Stomach (tissue), 8 donors: ENCODE measurements at regions not wholly inside any gene's neighbourhood (a gene's known extent, or its start where the extent isn't known, plus 50 kb on each side); places are given as distances from the start of the nearest gene placed in this dataset.

Experiments used
- DNase-seq, 2 donors: peaks; one replicate each; pipeline versions ENCODE4 v3.0.0 to v3.0.0-alpha.2; 2013 to 2019
- H3K27ac ChIP-seq, 5 donors: fragments of 200-600 bp in 4 of 5; sonication (generic) in 4 of 5; one replicate each; pipeline ENCODE4 v1.5.1; 2013 to 2019; ENCODE audit warnings: mild to moderate bottlenecking in 1 of 5, moderate library complexity in 1 of 5
- H3K27me3 ChIP-seq, 3 donors: fragments of 200-600 bp; sonication (generic); one replicate each; pipeline ENCODE4 v1.5.1; 2017 to 2019; ENCODE audit warnings: mixed run types in 1 of 3
- H3K36me3 ChIP-seq, 4 donors: fragments of 200-600 bp; sonication (generic); 1 replicate in 3 of 4; 2 replicates in 1 of 4; pipeline ENCODE4 v1.5.1; 2016 to 2019
- H3K4me1 ChIP-seq, 4 donors: fragments of 200-600 bp; sonication (generic); one replicate each; pipeline ENCODE4 v1.5.1; 2016 to 2019
- H3K4me3 ChIP-seq, 4 donors: fragments of 200-600 bp; sonication (generic) in 3 of 4; one replicate each; pipeline ENCODE4 v1.5.1; 2016 to 2019; ENCODE audit warnings: mild to moderate bottlenecking in 1 of 4
- H3K9me3 ChIP-seq, 4 donors: fragments of 200-600 bp; sonication (generic); one replicate each; pipeline ENCODE4 v1.5.1; 2016 to 2019
- EP300 ChIP-seq: sonication (generic); formaldehyde crosslinking; IDR thresholded peaks from one replicate; pipeline ENCODE4 v1.6.1; 2017; ENCODE audit warnings: antibody characterized with exemption
- POLR2A ChIP-seq, 4 donors: fragments of 450-650 bp; IDR thresholded peaks; one replicate each; pipeline ENCODE4 v1.6.1; 2016; ENCODE audit warnings: antibody characterized with exemption in 4 of 4, control low read depth in 2 of 4, mild to moderate bottlenecking in 1 of 4, moderate library complexity in 1 of 4
- POLR2AphosphoS5 ChIP-seq, 3 donors: sonication (generic); formaldehyde crosslinking; IDR thresholded peaks; one replicate each; pipeline ENCODE4 v1.6.1; 2016; ENCODE audit warnings: antibody characterized with exemption in 3 of 3
- whole genome bisulfite sequencing, 5 donors: extraction: QIAGEN DNeasy Blood & Tissue Kit in 3 of 5; methylation state at CpG; one replicate each; pipeline versions ENCODE4 v1.1.5 to v1.1.7; 2013 to 2018; 5-methylcytosine and 5-hydroxymethylcytosine counted together
- intact Hi-C: fragments of 100-400 bp; cut with DNase I; formaldehyde crosslinking; loops from one replicate; pipeline ENCODE4 v1.15.1; 2023; ENCODE audit warnings: low total_unique reads
- TF ChIP-seq, protein P1 (sequence below), 7 experiments: fragments of 450-650 bp in 4 of 7; fragments of 200-600 bp in 3 of 7; sonication (generic) in 3 of 7; IDR thresholded peaks; one replicate each; pipeline ENCODE4 v1.5.1; 2016 to 2019; ENCODE audit warnings: antibody characterized with exemption in 7 of 7, control low read depth in 2 of 7, mild to moderate bottlenecking in 1 of 7
- donor health status: healthy with polysubstance abuse.
- donor health status: Bipolar disorder and iron deficiency.
- donor health status: healthy.

DNA sequence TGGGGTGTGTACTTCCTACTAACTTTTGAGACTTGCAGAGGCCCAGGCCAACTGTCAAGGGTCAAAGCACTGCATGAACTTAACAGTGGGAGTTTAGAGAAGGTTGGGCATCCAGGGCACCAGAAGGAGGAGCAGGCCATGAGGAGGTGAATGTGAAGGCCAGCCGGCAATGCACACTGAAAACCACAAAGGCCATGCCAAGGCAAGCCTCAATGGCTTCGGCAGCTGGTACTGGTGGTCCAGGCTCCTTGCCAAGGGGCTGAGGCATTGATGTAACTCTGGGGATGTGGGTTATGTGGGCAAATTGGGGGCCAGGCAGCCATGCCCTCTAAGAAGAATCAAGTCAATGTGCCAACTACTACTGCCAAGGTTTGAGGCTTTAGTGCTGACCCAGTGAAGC lies 222.4 kb downstream of the UNC5CL start:
- TF ChIP-seq, protein P1, sequence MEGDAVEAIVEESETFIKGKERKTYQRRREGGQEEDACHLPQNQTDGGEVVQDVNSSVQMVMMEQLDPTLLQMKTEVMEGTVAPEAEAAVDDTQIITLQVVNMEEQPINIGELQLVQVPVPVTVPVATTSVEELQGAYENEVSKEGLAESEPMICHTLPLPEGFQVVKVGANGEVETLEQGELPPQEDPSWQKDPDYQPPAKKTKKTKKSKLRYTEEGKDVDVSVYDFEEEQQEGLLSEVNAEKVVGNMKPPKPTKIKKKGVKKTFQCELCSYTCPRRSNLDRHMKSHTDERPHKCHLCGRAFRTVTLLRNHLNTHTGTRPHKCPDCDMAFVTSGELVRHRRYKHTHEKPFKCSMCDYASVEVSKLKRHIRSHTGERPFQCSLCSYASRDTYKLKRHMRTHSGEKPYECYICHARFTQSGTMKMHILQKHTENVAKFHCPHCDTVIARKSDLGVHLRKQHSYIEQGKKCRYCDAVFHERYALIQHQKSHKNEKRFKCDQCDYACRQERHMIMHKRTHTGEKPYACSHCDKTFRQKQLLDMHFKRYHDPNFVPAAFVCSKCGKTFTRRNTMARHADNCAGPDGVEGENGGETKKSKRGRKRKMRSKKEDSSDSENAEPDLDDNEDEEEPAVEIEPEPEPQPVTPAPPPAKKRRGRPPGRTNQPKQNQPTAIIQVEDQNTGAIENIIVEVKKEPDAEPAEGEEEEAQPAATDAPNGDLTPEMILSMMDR (IDR thresholded peaks at IDR 0.05), result no peak
- TF ChIP-seq POLR2A (IDR thresholded peaks at IDR 0.05) (no peak), POLR2AphosphoS5 (IDR thresholded peaks at IDR 0.05) (no peak), EP300 (no peak)
- Histone ChIP-seq H3K9me3 (no peaks in the 10 kb centered on the region), H3K36me3 (no peaks in the 10 kb centered on the region), H3K4me1 (no peaks in the 10 kb centered on the region), H3K4me3 (no peak overlapping the region), H3K27ac (no peak overlapping the region), H3K27me3 (no peaks in the 10 kb centered on the region)
- 86 to 95% (median 91%) methylated on average over 2 of the region's 2 CpGs for WGBS, 5 donors
- DNase-seq, result no peak
- intact Hi-C loops, result no loop called here

DNA sequence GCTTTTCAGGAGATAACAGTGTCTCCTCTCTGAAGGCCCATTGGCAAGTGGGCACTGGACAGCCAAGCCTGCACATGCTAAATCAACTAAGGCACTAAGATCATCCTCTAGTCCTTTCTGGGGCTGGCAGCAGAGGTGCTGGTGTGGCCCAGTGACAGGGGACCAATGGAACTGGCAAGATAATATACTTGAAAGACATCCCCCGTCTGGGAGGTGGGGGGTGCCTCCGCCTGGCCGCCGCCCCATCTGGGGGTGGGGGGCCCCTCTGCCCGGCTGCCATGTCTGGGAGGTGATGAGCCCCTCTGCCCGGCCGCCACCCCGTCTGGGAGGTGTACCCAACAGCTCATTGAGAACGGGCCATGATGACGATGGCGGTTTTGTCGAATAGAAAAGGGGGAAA lies 223.3 kb downstream of the UNC5CL start:
- no peak overlapping the region for H3K4me3 ChIP-seq
- 91 to 96% (median 94%) methylated on average over 9 to 12 of the region's 12 CpGs for WGBS, 5 donors
- no peaks in the 10 kb centered on the region for H3K9me3 ChIP-seq
- no peaks in the 10 kb centered on the region for H3K36me3 ChIP-seq
- no peak for DNase-seq
- intact Hi-C loops, result no loop called here
- H3K27ac ChIP-seq, result no peak overlapping the region
- TF ChIP-seq EP300 (no peak), POLR2AphosphoS5 (IDR thresholded peaks at IDR 0.05) (no peak), POLR2A (IDR thresholded peaks at IDR 0.05) (no peak)
- TF ChIP-seq, protein P1 (IDR thresholded peaks at IDR 0.05), result no peak
- H3K27me3 ChIP-seq, result no peaks in the 10 kb centered on the region
- H3K4me1 ChIP-seq, result no peaks in the 10 kb centered on the region

DNA sequence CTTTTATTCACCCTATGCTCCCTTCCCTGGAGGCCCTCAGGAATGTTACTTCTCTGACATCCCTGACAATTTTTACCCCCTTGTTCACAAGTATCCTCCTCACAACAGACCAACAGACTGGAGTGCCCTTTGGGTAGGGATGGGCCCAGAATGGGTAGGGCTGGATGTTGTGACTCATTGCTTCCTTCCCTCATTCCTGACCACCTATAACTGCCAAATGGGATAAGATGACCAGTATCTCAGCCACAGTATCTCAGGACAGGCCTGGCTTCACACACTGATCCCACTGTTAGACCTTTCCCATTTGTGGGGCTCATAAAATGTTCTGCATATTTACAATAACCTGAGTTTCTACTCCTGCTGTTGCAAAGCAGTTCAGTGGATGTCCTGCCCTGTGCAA lies 223.0 kb upstream of the LRFN2 start:
- H3K9me3 ChIP-seq, result no peaks in the 10 kb centered on the region
- H3K27ac ChIP-seq, result no peak overlapping the region
- no peaks in the 10 kb centered on the region for H3K27me3 ChIP-seq
- H3K4me3 ChIP-seq, result no peak overlapping the region
- no peak for DNase-seq
- TF ChIP-seq, protein P1 (IDR thresholded peaks at IDR 0.05), result no peak
- TF ChIP-seq POLR2A (IDR thresholded peaks at IDR 0.05) (no peak), POLR2AphosphoS5 (IDR thresholded peaks at IDR 0.05) (no peak), EP300 (no peak)
- H3K4me1 ChIP-seq, result no peaks in the 10 kb centered on the region
- intact Hi-C loops, result no loop called here
- H3K36me3 ChIP-seq, result no peaks in the 10 kb centered on the region

DNA sequence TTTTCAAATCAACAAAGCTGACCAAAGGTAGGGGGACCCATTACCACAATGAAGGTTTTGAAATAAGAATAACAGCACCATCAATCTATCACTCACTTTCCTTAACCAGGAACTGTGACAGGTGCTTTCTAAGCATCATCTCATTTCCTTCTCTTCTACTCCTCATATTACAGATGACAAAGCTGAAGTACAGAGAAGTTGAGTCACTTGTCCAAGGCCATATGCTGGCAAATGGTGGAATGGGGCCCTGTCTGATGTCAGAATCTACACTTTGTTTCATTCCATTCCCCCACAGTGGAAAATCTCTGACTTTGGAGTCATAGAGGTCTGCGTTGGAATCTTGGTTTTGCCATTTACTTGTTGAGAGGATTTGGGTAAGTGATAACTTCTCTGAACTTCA lies 222.5 kb upstream of the LRFN2 start:
- Histone ChIP-seq H3K36me3 (no peaks in the 10 kb centered on the region), H3K27me3 (no peaks in the 10 kb centered on the region), H3K27ac (no peak overlapping the region), H3K4me1 (peaks cover 0 to 1% (median 0%) of the 10 kb centered on the region in 4 donors), H3K4me3 (no peak overlapping the region), H3K9me3 (no peaks in the 10 kb centered on the region)
- TF ChIP-seq POLR2A (IDR thresholded peaks at IDR 0.05), result no peak
- no peak for TF ChIP-seq POLR2AphosphoS5 (IDR thresholded peaks at IDR 0.05)
- TF ChIP-seq, protein P1 (IDR thresholded peaks at IDR 0.05), result no peak
- no peak for TF ChIP-seq EP300
- DNase-seq, result no peak
- intact Hi-C loops, result no loop called here
- WGBS, 5 donors, result 88 to 100% (median 100%) methylated on average over 1 of the region's 1 CpG
